Muscle of arm (tissue), 1 donor: ENCODE measurements at regions not wholly inside any gene's neighbourhood (a gene's known extent, or its start where the extent isn't known, plus 50 kb on each side); places are given as distances from the start of the nearest gene placed in this dataset.

Experiments
- DNase-seq: peaks from one replicate; pipeline ENCODE4 v3.0.0-alpha.2; 2013

DNA sequence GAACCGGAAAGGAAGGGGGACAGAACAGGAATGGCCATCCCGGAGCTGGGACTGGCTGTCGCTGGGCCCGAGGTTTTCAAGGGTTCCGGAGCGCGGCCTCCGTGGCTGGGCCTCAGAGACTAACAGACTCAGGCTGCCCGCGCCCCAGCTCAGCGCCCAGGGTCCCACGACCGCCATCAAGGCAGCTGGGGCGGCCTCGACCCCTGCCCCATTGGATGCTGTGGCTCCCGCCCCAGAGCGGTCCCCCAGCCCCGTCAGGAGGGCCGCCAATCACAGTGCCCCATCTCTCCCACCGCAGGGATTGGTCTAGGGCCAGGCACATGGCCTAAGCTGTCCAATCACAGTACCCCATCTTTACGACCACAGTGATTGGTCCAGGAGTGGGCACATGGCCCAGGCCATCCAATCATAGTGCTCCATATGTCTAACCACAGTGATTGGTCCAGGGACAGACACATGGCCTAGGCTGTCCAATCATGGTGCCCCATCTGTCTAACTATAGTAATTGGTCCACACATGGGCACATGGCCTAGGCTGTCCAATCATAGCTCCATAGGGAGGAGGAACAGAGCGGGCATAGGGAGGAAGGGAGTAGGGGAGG, 105.3 kb upstream of the NKX1-1 start:
- no peak for DNase-seq

DNA sequence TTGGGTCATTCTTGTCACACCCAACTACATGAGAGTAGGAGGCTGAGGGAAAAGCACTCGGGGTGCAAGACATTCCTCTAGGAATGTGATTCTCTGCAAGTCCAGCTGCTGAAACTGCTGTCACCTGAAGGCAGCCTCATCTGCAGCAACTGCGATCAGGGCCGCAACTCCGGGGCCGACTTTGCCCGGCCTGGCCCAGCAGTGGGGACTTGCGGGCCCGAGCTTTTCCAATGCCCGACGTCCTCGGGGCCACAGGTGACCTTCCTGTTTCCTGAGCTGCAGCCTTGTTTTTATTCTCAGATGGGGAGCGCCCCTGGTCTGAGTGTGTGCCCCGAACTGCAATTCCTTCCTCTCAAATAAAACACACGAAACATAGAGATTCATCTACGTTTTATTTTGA, 104.7 kb upstream of the NKX1-1 start:
- DNase-seq: no peak

DNA sequence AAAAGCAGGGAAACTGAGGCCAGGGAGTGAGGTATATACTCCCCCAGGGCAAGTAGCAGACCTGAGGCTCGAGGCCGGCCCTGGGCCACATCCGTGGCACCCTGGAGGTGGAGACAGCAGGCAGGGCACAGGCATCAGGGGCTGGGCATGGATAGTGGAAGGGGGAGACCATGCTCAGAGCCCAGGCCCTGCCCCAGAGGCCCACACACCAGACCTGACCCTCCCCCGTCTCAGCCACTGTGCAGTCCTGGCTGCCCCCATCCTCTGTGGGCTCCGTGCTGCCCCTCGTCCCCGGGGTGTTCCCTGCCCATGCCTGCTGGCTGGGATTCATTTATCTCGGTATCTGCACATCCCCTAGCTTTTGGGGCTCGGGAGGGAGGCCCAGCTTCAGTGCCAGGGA, 103.1 kb upstream of the NKX1-1 start:
- DNase-seq: no peak

DNA sequence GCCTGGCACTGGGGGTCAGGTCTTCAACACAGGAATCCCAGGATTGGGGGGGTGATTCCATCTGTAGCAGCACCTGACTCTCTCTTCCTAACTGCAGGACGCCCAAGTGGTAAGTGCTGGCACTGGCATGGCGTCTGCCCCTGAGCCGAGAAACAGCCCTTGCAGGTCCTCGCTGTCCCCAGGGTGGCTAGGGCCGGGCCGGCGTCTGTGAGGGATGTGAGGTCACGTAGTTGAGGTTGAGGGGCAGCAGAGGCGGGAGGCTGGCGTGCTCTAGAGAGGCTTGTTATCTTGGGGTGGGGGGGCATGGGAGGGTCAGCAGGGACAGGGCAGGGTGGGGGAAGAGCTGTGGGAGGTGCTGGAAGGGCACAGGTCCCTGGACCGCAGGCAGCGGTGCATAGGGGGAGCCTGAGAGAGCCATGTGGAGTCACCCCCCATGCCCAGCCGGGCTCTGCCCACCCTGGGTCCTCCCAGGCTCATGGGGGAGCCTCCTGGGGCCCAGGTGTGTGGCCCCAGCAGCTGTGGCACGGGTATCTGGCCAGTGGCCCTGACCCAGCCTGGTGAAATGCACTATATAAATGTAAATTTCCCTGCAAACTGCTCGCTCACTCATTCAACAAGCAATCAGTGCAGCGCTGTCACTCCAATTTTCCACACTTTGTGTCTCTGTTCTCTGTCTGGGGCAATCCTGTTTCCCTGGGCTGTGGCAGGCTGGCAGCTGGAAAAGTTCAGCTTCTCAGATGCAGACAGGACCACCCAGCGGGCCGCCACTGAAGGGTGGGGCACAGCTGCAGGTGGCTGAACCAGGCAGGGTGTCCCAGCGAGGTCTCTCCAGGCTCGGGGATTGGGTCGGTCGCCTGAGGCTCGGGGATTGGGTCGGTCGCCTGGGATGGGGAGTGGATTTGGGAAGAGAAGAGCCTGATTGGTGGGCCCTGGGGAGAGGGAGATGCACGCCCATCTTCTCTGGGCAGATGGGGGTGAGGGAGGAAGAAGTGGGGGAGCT, 102.2 kb upstream of the NKX1-1 start:
- no peak for DNase-seq

DNA sequence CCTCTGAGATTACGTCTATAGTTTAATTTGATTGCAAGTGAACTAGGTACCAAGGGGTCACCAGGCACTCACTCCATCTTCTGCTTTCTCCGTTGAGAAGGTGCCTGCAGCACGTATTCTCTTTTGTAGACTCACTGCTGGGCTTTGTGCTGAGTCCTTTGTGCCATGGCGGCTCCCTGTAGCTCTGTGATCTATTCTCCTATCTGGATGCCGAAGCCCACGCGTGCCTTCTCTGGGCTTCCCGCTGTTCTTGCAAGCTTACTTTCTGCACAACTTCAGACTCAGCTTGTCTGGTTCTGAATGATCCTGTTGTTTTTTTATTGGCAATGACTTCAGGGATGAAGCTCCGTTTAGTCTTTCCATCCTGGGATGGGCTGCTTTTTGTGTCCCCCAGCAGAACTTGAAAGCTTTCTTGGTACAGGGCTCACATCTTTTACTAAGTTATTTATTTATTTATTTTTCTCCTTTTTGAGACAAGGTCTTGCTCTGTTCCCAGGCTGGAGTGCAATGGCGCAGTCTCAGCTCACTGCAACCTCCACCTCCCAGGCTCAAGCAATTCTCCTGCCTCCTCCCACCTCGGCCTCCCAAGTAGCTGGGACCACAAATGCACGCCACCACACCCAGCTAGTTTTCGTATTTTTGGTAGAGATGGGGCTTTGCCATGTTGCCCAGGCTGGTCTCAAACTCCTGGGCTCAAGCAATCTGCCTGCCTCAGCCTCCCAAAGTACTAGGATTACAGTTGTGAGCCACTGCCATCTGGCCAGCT, 100.9 kb upstream of the NKX1-1 start:
- no peak for DNase-seq

DNA sequence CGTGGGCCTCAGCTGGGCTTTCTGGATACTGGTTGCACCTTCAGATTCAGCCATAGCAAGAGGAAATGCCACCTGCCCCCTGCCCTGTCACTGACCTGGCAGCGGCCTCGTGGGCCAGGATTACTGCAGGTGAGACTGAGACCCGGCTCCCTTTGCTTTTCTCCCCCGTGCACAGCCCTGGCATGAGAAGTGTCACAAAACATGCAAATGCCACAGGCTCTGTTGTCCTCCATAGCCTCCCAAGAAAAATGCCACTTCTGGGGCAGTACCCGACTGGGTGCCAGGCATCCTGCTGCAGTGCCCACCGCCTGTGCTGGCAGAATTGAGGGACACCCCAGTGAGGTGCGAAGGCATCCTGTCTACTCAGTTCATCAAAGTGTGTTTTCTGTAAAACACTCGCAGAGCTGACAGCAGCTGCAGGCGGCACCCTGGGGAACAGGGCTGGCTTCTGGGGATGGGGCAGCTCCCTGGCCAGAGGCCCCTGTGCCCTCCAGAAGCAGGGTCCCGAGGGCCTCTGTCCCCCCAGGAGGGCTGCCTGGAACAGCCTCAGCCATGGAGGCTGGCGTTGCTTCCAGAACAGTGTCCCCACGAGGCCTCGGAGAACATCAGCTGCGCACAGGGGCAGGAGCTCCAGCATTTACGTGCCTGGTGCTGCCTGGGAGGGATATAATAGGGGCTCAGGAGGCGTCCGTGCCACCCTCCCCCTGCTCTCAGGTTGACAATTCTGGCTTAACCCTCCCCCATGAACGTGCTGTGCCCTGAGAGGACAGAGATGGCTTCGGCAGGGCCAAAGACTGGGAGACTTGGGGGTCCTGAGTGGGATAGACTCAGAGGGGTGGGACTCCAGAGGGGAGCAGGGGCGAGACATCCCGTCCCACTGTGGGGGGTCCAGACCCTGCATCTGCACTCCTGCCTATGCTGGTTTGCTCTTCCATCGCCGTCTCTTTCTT, 99.5 kb upstream of the NKX1-1 start:
- DNase-seq: no peak

DNA sequence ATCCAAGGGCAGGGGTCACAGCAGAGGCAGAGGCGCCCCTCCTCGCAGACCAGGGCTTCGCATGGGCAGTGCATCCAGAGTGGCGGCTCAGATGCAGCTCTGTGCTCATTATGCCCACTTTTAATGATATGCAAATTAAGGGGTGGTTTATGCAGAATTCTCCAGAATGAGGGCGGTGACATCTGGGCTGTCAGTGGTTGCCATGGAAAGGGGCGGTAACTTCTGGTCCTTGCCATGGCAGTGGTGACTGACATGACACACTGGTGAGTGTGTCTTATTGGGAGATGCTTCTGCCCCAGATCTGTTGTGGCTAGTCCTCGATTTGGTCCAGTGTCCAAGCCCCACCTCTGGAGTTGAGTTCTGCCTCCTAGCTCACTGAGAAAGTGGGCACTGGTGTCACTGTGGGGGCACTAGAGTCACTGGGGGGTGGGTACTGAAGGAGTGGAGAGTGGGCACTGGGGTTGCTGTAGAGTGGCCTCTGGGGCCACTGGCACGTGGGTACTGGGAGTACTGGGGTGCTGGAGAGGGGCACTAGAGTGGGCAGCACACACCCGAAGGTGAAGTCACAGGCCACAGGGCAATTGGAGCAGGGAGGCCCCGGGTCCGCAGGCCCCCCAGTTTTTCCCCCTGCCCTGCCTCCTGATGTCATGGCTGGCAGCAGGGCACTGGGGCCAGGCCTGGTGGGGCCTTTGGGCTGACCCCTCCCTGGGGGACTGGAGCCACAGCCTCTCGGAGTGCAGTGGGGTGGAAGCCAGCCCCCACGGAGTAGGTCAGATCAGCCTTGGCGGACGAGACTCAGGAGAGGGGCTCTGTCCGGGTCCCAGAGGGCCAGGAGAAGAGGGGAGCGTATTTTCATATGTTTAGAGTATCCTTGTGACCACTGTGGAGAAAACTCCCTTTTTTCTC, 98.6 kb upstream of the NKX1-1 start:
- DNase-seq: no peak

DNA sequence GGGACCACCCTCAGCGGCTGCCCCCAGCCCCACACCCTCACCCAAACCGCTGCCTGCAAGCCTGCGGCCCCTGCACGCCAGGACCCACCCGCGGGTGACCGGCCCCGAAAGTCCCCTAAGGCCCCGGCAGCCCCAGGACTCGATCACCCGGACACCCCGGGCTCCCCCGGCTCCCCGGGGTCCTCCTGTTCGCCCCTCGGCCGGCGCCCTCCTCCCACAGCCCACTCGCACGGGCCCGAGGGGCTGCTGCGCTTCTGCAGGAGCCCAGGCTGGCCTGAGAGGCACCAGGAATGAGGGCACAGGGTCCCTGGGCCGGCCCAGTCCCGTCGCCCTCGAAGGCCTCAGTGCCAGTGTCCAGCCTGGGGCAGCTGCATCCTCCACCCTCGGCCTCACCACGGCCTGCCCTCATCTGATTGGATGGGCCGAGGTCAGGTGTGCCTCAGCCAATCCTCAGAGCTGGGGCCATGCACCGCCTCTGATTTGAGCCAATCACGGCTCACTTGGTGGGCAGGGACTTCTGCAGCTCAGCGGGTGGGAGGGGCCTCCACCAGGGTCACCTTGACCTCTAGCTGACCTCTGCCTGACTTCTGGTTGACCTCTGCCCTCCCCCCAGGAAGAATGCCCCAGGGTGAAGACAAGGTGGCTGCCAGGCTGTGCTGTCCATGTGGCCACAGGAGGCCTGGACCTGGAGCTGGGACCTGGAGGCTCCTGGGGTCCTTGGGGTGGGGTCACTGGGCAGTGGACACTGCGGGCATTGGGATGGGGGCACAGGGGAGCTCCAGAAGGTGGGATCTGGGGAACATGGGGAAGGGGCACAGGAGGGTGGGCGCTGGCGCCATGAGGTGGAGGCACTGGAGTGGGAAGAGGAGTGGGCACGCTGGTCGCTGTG, 97.6 kb upstream of the NKX1-1 start:
- DNase-seq: no peak

DNA sequence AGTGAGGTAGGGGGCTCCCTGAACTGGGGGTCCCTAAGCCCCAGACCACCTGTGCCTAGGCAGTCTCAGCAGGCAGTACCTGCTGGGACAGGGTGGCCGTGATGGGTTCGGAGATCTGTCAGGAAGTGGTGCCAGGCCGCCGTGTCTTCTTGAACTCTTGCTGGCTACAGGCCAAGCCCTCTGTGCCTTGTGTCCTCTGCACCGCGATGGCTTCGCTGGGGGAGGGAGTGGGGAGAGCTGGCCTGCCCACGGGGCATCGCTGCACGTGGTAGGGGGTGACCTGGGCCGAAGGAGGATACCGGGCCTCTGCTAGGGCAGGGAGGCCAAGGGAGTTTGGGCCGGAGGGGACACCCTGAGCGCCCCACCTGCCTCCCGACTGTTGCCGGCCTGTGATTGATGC, 96.7 kb upstream of the NKX1-1 start:
- DNase-seq: no peak

DNA sequence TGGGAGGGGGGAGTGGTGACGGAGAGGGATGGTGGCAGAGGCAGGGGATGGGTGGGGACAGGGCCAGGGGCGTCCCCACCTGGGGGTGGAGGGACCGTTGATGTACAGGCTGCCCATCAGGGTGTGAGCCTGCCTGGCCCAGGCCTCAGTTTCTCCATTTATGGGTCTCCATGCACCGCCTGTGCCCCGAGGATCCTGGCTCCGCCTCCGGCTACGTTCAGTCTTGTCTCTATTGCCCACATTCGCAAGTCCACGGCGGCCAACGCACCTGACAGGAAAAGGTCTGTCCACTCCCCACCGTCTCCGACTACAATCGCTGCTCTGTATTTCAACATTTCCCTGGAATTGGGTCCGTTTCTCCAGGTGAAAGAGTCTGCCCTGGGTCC, 96.3 kb upstream of the NKX1-1 start:
- DNase-seq: no peak

DNA sequence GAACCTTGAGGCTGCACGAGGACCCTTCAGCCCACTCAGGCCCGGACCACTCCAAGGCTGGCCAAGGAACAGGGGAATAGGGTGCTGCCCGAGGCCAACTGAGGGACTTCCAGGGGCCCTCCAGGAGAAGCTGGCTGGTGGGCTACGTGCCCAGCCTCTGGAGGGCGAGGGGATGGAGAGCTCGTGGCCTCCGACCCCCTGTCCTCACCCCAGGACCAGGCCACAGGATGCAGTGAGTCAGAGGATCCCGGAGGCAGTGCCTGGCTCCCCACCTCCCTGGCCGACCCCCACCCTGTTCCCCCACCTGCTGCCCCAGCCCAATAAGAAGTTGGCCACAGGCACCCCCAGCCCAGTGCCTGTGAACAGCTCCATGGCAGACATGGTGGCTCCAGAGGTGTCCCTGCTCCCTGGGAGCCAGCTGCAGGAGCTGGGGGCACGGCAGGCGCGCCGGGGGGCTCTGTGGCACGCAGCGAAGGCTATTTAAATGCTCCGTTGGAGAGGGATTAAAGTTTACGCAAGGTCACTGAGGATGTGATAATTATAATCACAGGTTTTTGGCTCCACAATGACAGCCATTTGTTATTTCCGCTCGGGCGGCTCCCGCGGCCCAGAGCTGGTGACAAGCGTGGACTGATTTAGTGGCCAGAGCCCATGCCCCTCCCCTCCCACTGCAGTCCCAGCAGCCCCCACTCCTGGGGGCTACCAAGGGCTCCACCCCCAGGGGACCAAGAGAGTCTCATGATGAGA, 95.7 kb upstream of the NKX1-1 start:
- DNase-seq: no peak

DNA sequence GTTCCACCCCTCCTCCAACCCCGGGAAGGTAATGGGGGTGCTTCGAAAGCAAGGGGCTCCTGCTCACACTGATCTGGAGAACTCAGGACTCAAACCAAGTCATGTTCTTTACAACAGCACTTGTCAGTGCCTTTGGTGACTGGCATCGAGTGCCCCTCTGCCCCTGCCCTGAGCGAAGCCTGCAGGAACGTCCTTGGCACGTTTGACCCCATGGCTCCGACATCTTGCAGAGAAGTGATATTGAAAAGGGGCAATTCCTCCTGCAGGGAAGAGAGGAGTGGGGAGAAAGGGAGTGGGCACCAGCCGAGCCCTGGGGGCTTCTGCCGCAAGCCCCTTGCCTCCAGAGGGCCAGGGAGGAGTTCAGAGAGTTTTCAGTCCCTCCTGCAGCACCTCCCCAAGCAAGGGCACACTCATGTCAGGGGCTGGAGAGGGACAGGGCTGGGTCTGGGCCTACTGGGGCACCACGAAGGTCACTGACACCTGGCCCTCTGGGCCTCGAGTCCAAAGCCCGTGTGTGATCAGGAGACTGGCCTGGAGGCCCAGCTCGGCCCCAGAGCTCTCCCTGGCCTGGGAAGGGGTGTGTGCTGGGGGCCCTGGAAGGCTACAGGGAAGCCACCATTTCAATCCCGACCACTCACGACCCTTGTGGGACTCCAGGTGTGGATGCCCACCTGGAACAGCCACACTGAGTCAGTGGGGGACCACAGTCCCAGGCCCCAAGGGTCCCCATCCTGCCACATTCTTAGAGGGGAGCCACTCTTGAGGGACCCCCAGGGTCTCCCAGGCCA, 94.9 kb upstream of the NKX1-1 start:
- no peak for DNase-seq

DNA sequence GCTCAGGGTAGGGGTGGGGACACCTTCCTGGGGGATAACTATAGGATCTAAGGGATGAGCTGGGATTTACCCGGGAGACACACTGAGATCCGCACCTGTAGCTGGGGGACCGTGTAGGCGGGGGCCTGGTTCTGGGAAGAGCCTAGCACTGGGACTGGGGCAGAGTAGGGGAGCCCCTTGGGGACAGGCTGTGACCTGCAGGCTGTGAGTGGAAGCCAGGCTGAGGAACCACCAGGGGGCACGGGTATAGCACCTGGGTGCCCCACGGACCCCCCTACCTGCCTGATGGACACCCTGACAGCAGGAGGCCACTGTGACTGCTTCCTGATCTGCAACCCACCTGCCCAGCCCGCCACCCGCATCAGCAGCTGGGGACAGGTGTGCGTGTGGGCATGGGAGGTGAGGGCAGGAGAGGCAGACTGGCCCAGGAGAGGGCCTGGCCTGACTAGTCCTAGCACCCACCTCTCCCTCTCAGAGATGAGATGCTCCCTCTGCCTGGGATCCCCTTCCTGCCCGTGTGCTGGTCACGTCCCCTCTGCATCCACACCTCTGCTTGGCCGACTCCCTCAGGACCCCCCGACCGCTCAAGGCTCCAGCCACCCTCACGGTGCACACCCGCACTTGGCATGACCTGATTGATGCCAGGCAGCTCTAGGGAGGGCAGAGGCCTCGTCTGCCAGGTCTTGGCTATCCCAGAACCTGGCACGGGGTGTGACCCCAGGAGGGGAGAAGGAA, 94.2 kb upstream of the NKX1-1 start:
- no peak for DNase-seq

DNA sequence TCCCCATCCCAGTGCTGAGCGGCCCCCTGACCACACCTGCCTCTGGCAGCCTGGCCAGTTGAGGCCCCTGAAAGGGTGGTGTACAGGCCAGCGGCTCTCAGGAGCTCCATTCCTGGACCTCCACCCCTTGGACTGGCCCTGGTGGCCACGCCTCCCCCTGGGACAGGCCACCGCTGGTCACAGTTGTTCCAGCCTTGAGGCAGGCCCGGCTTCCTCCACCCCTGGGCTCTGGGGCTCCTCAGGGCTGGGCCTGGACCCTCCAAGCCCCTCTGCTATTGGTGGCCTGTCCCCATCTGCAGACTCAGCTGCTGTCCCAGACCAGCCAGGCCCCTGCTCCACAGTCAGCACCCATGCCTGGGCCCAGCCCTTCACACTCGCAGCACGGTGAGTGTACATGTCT, 93.2 kb upstream of the NKX1-1 start:
- DNase-seq: no peak

DNA sequence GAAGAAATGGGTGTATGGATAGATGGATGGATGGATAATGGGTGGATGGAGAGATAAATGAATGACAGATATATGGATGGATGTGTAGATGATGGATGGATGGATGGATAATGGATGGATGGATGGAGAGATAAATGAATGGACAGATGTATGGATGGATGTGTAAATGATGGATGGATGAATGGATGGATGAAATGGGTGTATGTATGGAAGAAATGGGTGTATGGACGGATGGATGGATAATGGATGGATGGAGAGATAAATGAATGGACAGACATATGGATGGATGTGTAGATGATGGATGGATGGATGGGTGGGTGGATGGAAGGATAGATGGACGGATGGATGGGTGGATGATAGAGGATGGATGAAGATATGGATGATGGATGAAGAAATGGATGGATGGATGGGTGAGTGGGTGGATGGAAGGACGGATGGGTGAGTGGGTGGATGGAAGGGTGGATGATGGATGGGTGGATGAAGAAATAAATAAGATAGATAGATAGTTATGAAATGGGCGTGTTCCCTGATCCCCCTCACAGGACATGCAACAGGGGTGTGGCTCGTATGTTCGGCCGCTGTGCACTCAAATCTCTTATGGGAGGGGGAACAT, 91.1 kb upstream of the NKX1-1 start:
- no peak for DNase-seq

DNA sequence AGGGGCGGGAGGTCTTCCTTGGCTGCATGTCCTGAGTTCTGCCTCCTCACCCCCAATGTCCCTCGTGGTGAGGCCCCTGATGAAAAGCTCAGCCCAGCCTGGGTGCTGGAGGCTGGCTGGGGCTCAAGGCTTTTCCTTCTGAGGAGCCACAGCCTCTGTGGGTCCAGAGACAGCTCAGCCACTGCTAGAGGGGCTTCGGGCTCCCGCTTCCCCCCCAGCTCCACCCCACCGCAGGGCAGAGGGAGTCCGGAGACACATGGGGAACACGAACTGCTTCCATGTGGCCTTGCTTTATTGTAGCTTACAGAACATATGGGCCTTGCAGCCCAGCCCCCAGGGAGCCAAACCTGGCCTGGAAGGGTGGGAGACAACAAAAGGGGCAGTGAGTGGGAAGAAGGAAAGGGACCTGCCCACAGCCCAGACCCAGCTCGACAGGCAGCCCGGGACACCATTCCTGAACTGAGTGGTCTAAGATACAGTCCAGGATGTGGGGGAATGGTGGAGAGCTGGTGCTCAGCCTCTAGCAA, 89.9 kb upstream of the NKX1-1 start:
- no peak for DNase-seq
